ENCODE measurements at regions not wholly inside any gene's neighbourhood (a gene's known extent, or its start where the extent isn't known, plus 50 kb on each side); places are given as distances from the start of the nearest gene placed in this dataset.
"Not testable (repeated sequence)": the region's sequence is repeated elsewhere in the genome, so short reads cannot be mapped to it uniquely, and the experiment has no call there.

- Histone ChIP-seq H3K36me3 (ENCODE audit: control insufficient read depth, insufficient read depth, low read length) (no peaks in the 10 kb centered on the region), H3K4me3 (ENCODE audit: low read length) (no peak overlapping the region), H3K4me1 (ENCODE audit: control insufficient read depth, insufficient read depth, low read length) (no peaks in the 10 kb centered on the region), H3K27ac (ENCODE audit: low read depth, low read length) (no peak overlapping the region), H3K27me3 (ENCODE audit: control insufficient read depth, insufficient read depth, low read length) (no peaks in the 10 kb centered on the region), H3K9ac (ENCODE audit: low read length) (no peak overlapping the region)
These were observed 686.7 kb downstream of the COL12A1 start for GRCh38 chr6:74519163-74519562.

GRCh38 chr6:74518035-74518434 is 687.8 kb downstream of the COL12A1 start:
- Histone ChIP-seq H3K9ac (ENCODE audit: low read length) (no peak overlapping the region), H3K4me1 (ENCODE audit: control insufficient read depth, insufficient read depth, low read length) (no peaks in the 10 kb centered on the region), H3K4me3 (ENCODE audit: low read length) (no peak overlapping the region), H3K27ac (ENCODE audit: low read depth, low read length) (no peak overlapping the region), H3K36me3 (ENCODE audit: control insufficient read depth, insufficient read depth, low read length) (no peaks in the 10 kb centered on the region), H3K27me3 (ENCODE audit: control insufficient read depth, insufficient read depth, low read length) (no peaks in the 10 kb centered on the region)

GRCh38 chr6:74510878-74511277 is 695.0 kb downstream of the COL12A1 start:
- Histone ChIP-seq H3K36me3 (ENCODE audit: control insufficient read depth, insufficient read depth, low read length) (no peaks in the 10 kb centered on the region), H3K4me3 (ENCODE audit: low read length) (no peak overlapping the region), H3K9ac (ENCODE audit: low read length) (no peak overlapping the region), H3K4me1 (ENCODE audit: control insufficient read depth, insufficient read depth, low read length) (no peaks in the 10 kb centered on the region), H3K27me3 (ENCODE audit: control insufficient read depth, insufficient read depth, low read length) (no peaks in the 10 kb centered on the region), H3K27ac (ENCODE audit: low read depth, low read length) (no peak overlapping the region)

- Histone ChIP-seq H3K9ac (ENCODE audit: low read length) (no peak overlapping the region), H3K4me3 (ENCODE audit: low read length) (no peak overlapping the region), H3K27ac (ENCODE audit: low read depth, low read length) (no peak overlapping the region), H3K27me3 (ENCODE audit: control insufficient read depth, insufficient read depth, low read length) (no peaks in the 10 kb centered on the region), H3K36me3 (ENCODE audit: control insufficient read depth, insufficient read depth, low read length) (no peaks in the 10 kb centered on the region), H3K4me1 (ENCODE audit: control insufficient read depth, insufficient read depth, low read length) (no peaks in the 10 kb centered on the region)
These were observed 698.2 kb downstream of the COL12A1 start for GRCh38 chr6:74507649-74508048.

- Histone ChIP-seq H3K27me3 (ENCODE audit: control insufficient read depth, insufficient read depth, low read length) (no peaks in the 10 kb centered on the region), H3K9ac (ENCODE audit: low read length) (no peak overlapping the region), H3K36me3 (ENCODE audit: control insufficient read depth, insufficient read depth, low read length) (no peaks in the 10 kb centered on the region), H3K4me1 (ENCODE audit: control insufficient read depth, insufficient read depth, low read length) (no peaks in the 10 kb centered on the region), H3K4me3 (ENCODE audit: low read length) (no peak overlapping the region), H3K27ac (ENCODE audit: low read depth, low read length) (no peak overlapping the region)
These were observed 700.5 kb downstream of the COL12A1 start for GRCh38 chr6:74505391-74505790.

- Histone ChIP-seq H3K4me1 (ENCODE audit: control insufficient read depth, insufficient read depth, low read length) (no peaks in the 10 kb centered on the region), H3K36me3 (ENCODE audit: control insufficient read depth, insufficient read depth, low read length) (no peaks in the 10 kb centered on the region), H3K27me3 (ENCODE audit: control insufficient read depth, insufficient read depth, low read length) (no peaks in the 10 kb centered on the region), H3K9ac (ENCODE audit: low read length) (no peak overlapping the region), H3K27ac (ENCODE audit: low read depth, low read length) (no peak overlapping the region), H3K4me3 (ENCODE audit: low read length) (no peak overlapping the region)
These were observed 700.9 kb downstream of the COL12A1 start for GRCh38 chr6:74504941-74505340.

- H3K27me3 ChIP-seq (ENCODE audit: control insufficient read depth, insufficient read depth, low read length), result no peaks in the 10 kb centered on the region
- no peak overlapping the region for H3K27ac ChIP-seq (ENCODE audit: low read depth, low read length)
- no peak overlapping the region for H3K4me3 ChIP-seq (ENCODE audit: low read length)
- H3K4me1 ChIP-seq (ENCODE audit: control insufficient read depth, insufficient read depth, low read length), result no peaks in the 10 kb centered on the region
- H3K36me3 ChIP-seq (ENCODE audit: control insufficient read depth, insufficient read depth, low read length), result no peaks in the 10 kb centered on the region
- H3K9ac ChIP-seq (ENCODE audit: low read length), result no peak overlapping the region
These were observed 713.3 kb downstream of the COL12A1 start for GRCh38 chr6:74492587-74492986.

GRCh38 chr6:74491844-74492374 is 713.9 kb downstream of the COL12A1 start:
- H3K36me3 ChIP-seq (ENCODE audit: control insufficient read depth, insufficient read depth, low read length), result no peaks in the 10 kb centered on the region
- H3K27me3 ChIP-seq (ENCODE audit: control insufficient read depth, insufficient read depth, low read length), result no peaks in the 10 kb centered on the region
- no peaks in the 10 kb centered on the region for H3K4me1 ChIP-seq (ENCODE audit: control insufficient read depth, insufficient read depth, low read length)
- H3K27ac ChIP-seq (ENCODE audit: low read depth, low read length), result no peak overlapping the region
- no peak overlapping the region for H3K4me3 ChIP-seq (ENCODE audit: low read length)
- no peak overlapping the region for H3K9ac ChIP-seq (ENCODE audit: low read length)

GRCh38 chr6:74488726-74489125 is 717.1 kb downstream of the COL12A1 start:
- not testable (repeated sequence) for H3K27me3 ChIP-seq (ENCODE audit: control insufficient read depth, insufficient read depth, low read length); H3K27ac ChIP-seq (ENCODE audit: low read depth, low read length); H3K9ac ChIP-seq (ENCODE audit: low read length); H3K4me1 ChIP-seq (ENCODE audit: control insufficient read depth, insufficient read depth, low read length); H3K4me3 ChIP-seq (ENCODE audit: low read length); H3K36me3 ChIP-seq (ENCODE audit: control insufficient read depth, insufficient read depth, low read length)

GRCh38 chr6:74482180-74482579 is 723.7 kb downstream of the COL12A1 start:
- Histone ChIP-seq H3K36me3 (ENCODE audit: control insufficient read depth, insufficient read depth, low read length) (no peaks in the 10 kb centered on the region), H3K9ac (ENCODE audit: low read length) (no peak overlapping the region), H3K27ac (ENCODE audit: low read depth, low read length) (no peak overlapping the region), H3K4me1 (ENCODE audit: control insufficient read depth, insufficient read depth, low read length) (no peaks in the 10 kb centered on the region), H3K27me3 (ENCODE audit: control insufficient read depth, insufficient read depth, low read length) (no peaks in the 10 kb centered on the region), H3K4me3 (ENCODE audit: low read length) (no peak overlapping the region)

- no peaks in the 10 kb centered on the region for H3K36me3 ChIP-seq (ENCODE audit: control insufficient read depth, insufficient read depth, low read length)
- H3K27me3 ChIP-seq (ENCODE audit: control insufficient read depth, insufficient read depth, low read length), result no peaks in the 10 kb centered on the region
- no peak overlapping the region for H3K9ac ChIP-seq (ENCODE audit: low read length)
- H3K4me3 ChIP-seq (ENCODE audit: low read length), result no peak overlapping the region
- no peak overlapping the region for H3K27ac ChIP-seq (ENCODE audit: low read depth, low read length)
- peaks cover 2% of the 10 kb centered on the region for H3K4me1 ChIP-seq (ENCODE audit: control insufficient read depth, insufficient read depth, low read length)
These were observed 725.3 kb downstream of the COL12A1 start for GRCh38 chr6:74480561-74480960.

- Histone ChIP-seq H3K27me3 (ENCODE audit: control insufficient read depth, insufficient read depth, low read length) (no peaks in the 10 kb centered on the region), H3K4me3 (ENCODE audit: low read length) (no peak overlapping the region), H3K36me3 (ENCODE audit: control insufficient read depth, insufficient read depth, low read length) (no peaks in the 10 kb centered on the region), H3K27ac (ENCODE audit: low read depth, low read length) (no peak overlapping the region), H3K4me1 (ENCODE audit: control insufficient read depth, insufficient read depth, low read length) (peaks cover 2% of the 10 kb centered on the region), H3K9ac (ENCODE audit: low read length) (no peak overlapping the region)
These were observed 725.9 kb downstream of the COL12A1 start for GRCh38 chr6:74479960-74480359.

- Histone ChIP-seq H3K4me3 (ENCODE audit: low read length) (no peak overlapping the region), H3K27me3 (ENCODE audit: control insufficient read depth, insufficient read depth, low read length) (no peaks in the 10 kb centered on the region), H3K4me1 (ENCODE audit: control insufficient read depth, insufficient read depth, low read length) (peaks cover 2% of the 10 kb centered on the region), H3K36me3 (ENCODE audit: control insufficient read depth, insufficient read depth, low read length) (no peaks in the 10 kb centered on the region), H3K9ac (ENCODE audit: low read length) (no peak overlapping the region), H3K27ac (ENCODE audit: low read depth, low read length) (no peak overlapping the region)
These were observed 726.4 kb downstream of the COL12A1 start for GRCh38 chr6:74479420-74479819.
